ENCODE measurements at regions not wholly inside any gene's neighbourhood (a gene's known extent, or its start where the extent isn't known, plus 50 kb on each side); places are given as distances from the start of the nearest gene placed in this dataset.

- intact Hi-C loops (cut with DNase I), result no loop called here
Observed at GRCh38 chr22:33194529-33195077, 136.4 kb upstream of the SYN3 start.

GRCh38 chr22:33192156-33192555 is 134.0 kb upstream of the SYN3 start:
- intact Hi-C loops (cut with DNase I), result no loop called here
- Histone ChIP-seq H3K27me3 (peaks cover 7% of the 10 kb centered on the region), H3K36me3 (replicated peaks in 1 of 2) (no peaks in the 10 kb centered on the region), H3K9me3 (replicated peaks in 1 of 3) (no peaks in the 10 kb centered on the region), H3K4me3 (no peak overlapping the region), H3K4me1 (replicated peaks in 1 of 2) (no peaks in the 10 kb centered on the region), H3K27ac (no peak overlapping the region)
- DNase-seq, result no peak
- no peak for TF ChIP-seq CTCF (IDR thresholded peaks at IDR 0.05)
- no peak for TF ChIP-seq POLR2A (IDR thresholded peaks at IDR 0.05)
- WGBS, 4 donors, result 47 to 63% (median 55%) methylated on average over 2 of the region's 2 CpGs

More at GRCh38 chr22:33194529-33195077, 136.4 kb upstream of the SYN3 start:
- Histone ChIP-seq H3K9me3 (replicated peaks in 1 of 3) (no peaks in the 10 kb centered on the region), H3K27ac (no peak overlapping the region), H3K4me1 (replicated peaks in 1 of 2) (no peaks in the 10 kb centered on the region), H3K27me3 (peaks cover 12% of the 10 kb centered on the region), H3K4me3 (no peak overlapping the region), H3K36me3 (replicated peaks in 1 of 2) (no peaks in the 10 kb centered on the region)
- TF ChIP-seq CTCF (IDR thresholded peaks at IDR 0.05) (no peak), POLR2A (IDR thresholded peaks at IDR 0.05) (no peak)
- WGBS, 4 donors, result 72 to 79% (median 75%) methylated on average over 3 of the region's 3 CpGs
- DNase-seq, result no peak

- no peak for DNase-seq
- Histone ChIP-seq H3K9me3 (replicated peaks in 1 of 3) (no peaks in the 10 kb centered on the region), H3K27ac (no peak overlapping the region), H3K4me3 (no peak overlapping the region), H3K36me3 (replicated peaks in 1 of 2) (no peaks in the 10 kb centered on the region), H3K27me3 (no peaks in the 10 kb centered on the region), H3K4me1 (replicated peaks in 1 of 2) (no peaks in the 10 kb centered on the region)
- TF ChIP-seq CTCF (IDR thresholded peaks at IDR 0.05) (no peak), POLR2A (IDR thresholded peaks at IDR 0.05) (no peak)
- WGBS, 4 donors, result 76 to 95% (median 83%) methylated on average over 2 of the region's 2 CpGs
- intact Hi-C loops (cut with DNase I), result no loop called here
Observed at GRCh38 chr22:33188326-33188725, 130.1 kb upstream of the SYN3 start.

GRCh38 chr22:33186816-33187215 is 128.6 kb upstream of the SYN3 start:
- Histone ChIP-seq H3K36me3 (replicated peaks in 1 of 2) (no peaks in the 10 kb centered on the region), H3K27me3 (peaks cover 5% of the 10 kb centered on the region), H3K4me1 (replicated peaks in 1 of 2) (no peaks in the 10 kb centered on the region), H3K27ac (no peak overlapping the region), H3K9me3 (replicated peaks in 1 of 3) (no peaks in the 10 kb centered on the region), H3K4me3 (no peak overlapping the region)
- WGBS, 4 donors, result 69 to 77% (median 74%) methylated on average over 2 of the region's 2 CpGs
- TF ChIP-seq CTCF (IDR thresholded peaks at IDR 0.05) (no peak), POLR2A (IDR thresholded peaks at IDR 0.05) (no peak)
- intact Hi-C loops (cut with DNase I), result no loop called here
- DNase-seq, result no peak

Measured in adrenal gland (tissue), 9 donors.